ENCODE measurements at regions not wholly inside any gene's neighbourhood (a gene's known extent, or its start where the extent isn't known, plus 50 kb on each side); places are given as distances from the start of the nearest gene placed in this dataset.

GRCh38 chr4:130361616-130362015 is 1265.7 kb downstream of the C4orf33 start:
- DNase-seq, result no peak

GRCh38 chr4:130368668-130369067 is 1272.7 kb downstream of the C4orf33 start:
- no peak for DNase-seq

GRCh38 chr4:130393231-130393630 is 1297.3 kb downstream of the C4orf33 start:
- peak; percentile 47 for DNase-seq

GRCh38 chr4:130393642-130394041 is 1297.7 kb downstream of the C4orf33 start:
- DNase-seq, result peak; percentile 38

- DNase-seq, result peak; percentile 89
Measured at GRCh38 chr4:130395871-130396270, 1299.9 kb downstream of the C4orf33 start.

GRCh38 chr4:130403221-130403620 is 1307.3 kb downstream of the C4orf33 start:
- DNase-seq, result no peak

GRCh38 chr4:130416228-130416627 is 1320.3 kb downstream of the C4orf33 start:
- no peak for DNase-seq

- peak; percentile 28 for DNase-seq
Measured at GRCh38 chr4:130419211-130419975, 1323.4 kb downstream of the C4orf33 start.

GRCh38 chr4:130422261-130422660 is 1326.3 kb downstream of the C4orf33 start:
- no peak for DNase-seq

GRCh38 chr4:130424211-130424610 is 1328.3 kb downstream of the C4orf33 start:
- no peak for DNase-seq

GRCh38 chr4:130432289-130432688 is 1336.3 kb downstream of the C4orf33 start:
- DNase-seq, result no peak

GRCh38 chr4:130449741-130450140 is 1353.8 kb downstream of the C4orf33 start:
- DNase-seq, result no peak

GRCh38 chr4:130468340-130468739 is 1372.4 kb downstream of the C4orf33 start:
- no peak for DNase-seq

GRCh38 chr4:130478406-130478805 is 1382.5 kb downstream of the C4orf33 start:
- DNase-seq, result peak; percentile 62

- peak; percentile 18 for DNase-seq
Measured at GRCh38 chr4:130479020-130479419, 1383.1 kb downstream of the C4orf33 start.

- no peak for DNase-seq
Measured at GRCh38 chr4:130479674-130480073, 1383.7 kb downstream of the C4orf33 start.

- DNase-seq, result peak; percentile 33
Measured at GRCh38 chr4:130484826-130485225, 1388.9 kb downstream of the C4orf33 start.

GRCh38 chr4:130485371-130485770 is 1389.4 kb downstream of the C4orf33 start:
- peak; percentile 86 for DNase-seq

GRCh38 chr4:130486186-130486585 is 1390.2 kb downstream of the C4orf33 start:
- DNase-seq, result peak; percentile 80

- no peak for DNase-seq
Measured at GRCh38 chr4:130486841-130487240, 1390.9 kb downstream of the C4orf33 start.

GRCh38 chr4:130510661-130511060 is 1414.7 kb downstream of the C4orf33 start:
- no peak for DNase-seq

GRCh38 chr4:130511776-130512175 is 1415.8 kb downstream of the C4orf33 start:
- DNase-seq, result no peak

- DNase-seq, result no peak
Measured at GRCh38 chr4:130524057-130524456, 1428.1 kb downstream of the C4orf33 start.

GRCh38 chr4:130530505-130530904 is 1434.6 kb downstream of the C4orf33 start:
- DNase-seq, result no peak

- DNase-seq, result no peak
Measured at GRCh38 chr4:130534651-130535050, 1438.7 kb downstream of the C4orf33 start.

All from fibroblast of skin of scalp (primary cell).